ENCODE measurements at regions not wholly inside any gene's neighbourhood (a gene's known extent, or its start where the extent isn't known, plus 50 kb on each side); places are given as distances from the start of the nearest gene placed in this dataset.

DNA sequence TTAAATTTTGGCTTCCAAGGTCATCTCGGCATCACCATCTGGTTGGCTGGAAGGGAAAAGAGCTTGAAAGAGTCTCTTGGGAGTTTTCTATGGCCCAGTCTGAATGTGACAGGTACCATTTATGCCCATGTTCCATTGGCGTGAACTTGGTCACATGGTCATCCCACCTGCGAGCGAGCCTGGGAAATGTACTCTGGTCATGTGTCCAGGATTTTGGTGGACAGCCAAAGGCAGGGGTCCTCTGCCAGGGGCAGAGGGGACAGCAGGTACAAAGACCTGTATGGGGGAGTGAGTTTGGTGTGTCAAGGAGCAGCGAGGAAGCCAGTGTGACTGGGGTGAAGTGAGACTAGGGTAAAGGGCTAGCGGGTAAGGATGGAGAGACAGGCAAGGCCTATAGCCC is 112.6 kb downstream of the CDC5L start:
- Mint-ChIP-seq H3K27ac (no peak overlapping the region), H3K9me3 (peaks cover 20% of the 10 kb centered on the region), H3K36me3 (no peaks in the 10 kb centered on the region), H3K4me3 (no peak overlapping the region), H3K27me3 (ENCODE audit: low read depth) (no peaks in the 10 kb centered on the region; the same call in 1 of the 2 replicates), H3K4me1 (peaks cover 19% of the 10 kb centered on the region)
- ChIA-PET CTCF (interaction anchor here (3.9 kb wide), 1 partner anchor 24 kb away, joined by 14 read pairs; no protein-coding TSS in a partner anchor), POLR2A (no interaction called here)
- TF ChIP-seq TEAD4 (CRISPR knock-in tag; IDR thresholded peaks at IDR 0.05) (no peak), GTF2I (CRISPR knock-in tag; conservative IDR thresholded peaks at IDR 0.05) (no peak), ZNF512 (CRISPR knock-in tag; IDR thresholded peaks at IDR 0.05; ENCODE audit: borderline replicate concordance) (no peak), IRF2 (CRISPR knock-in tag; IDR thresholded peaks at IDR 0.05; ENCODE audit: borderline replicate concordance, low read depth) (no peak)
- TF ChIP-seq, protein P1, sequence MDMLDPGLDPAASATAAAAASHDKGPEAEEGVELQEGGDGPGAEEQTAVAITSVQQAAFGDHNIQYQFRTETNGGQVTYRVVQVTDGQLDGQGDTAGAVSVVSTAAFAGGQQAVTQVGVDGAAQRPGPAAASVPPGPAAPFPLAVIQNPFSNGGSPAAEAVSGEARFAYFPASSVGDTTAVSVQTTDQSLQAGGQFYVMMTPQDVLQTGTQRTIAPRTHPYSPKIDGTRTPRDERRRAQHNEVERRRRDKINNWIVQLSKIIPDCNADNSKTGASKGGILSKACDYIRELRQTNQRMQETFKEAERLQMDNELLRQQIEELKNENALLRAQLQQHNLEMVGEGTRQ (CRISPR knock-in tag; IDR thresholded peaks at IDR 0.05): no peak
- TF ChIP-seq, protein P2, sequence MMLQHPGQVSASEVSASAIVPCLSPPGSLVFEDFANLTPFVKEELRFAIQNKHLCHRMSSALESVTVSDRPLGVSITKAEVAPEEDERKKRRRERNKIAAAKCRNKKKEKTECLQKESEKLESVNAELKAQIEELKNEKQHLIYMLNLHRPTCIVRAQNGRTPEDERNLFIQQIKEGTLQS (CRISPR knock-in tag; conservative IDR thresholded peaks at IDR 0.05): no peak
- no peak for DNase-seq (ENCODE audit: low spot score)
- no peak for ATAC-seq

DNA sequence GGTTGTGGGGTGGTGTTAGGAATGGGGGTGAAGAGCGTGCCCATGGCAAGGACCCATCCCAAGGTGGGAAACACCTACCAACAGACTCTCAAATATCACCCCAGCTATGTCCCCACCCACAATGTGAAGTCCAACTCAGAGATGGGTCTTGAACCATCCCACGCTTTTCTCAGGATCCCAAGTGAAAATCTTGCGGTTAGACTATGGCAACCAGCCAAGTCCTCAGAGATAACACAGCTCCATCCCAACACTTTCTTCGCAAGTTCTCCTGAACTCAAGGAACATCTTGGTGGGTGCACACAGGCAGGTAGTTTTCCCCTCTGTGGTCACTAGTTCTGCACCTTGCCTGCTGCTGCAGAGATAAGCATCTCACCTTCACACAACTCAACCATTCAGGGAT is 116.0 kb downstream of the CDC5L start:
- Mint-ChIP-seq H3K27ac (no peak overlapping the region), H3K4me3 (no peak overlapping the region), H3K36me3 (no peaks in the 10 kb centered on the region), H3K27me3 (ENCODE audit: low read depth) (no peaks in the 10 kb centered on the region; the same call in 1 of the 2 replicates), H3K4me1 (peaks cover 16% of the 10 kb centered on the region), H3K9me3 (peaks cover 20% of the 10 kb centered on the region)
- TF ChIP-seq IRF2 (CRISPR knock-in tag; IDR thresholded peaks at IDR 0.05; ENCODE audit: borderline replicate concordance, low read depth) (no peak), MYBL2 (CRISPR knock-in tag; IDR thresholded peaks at IDR 0.05) (no peak), ZNF263 (CRISPR knock-in tag; IDR thresholded peaks at IDR 0.05; ENCODE audit: low read depth) (no peak), STAT6 (CRISPR knock-in tag; conservative IDR thresholded peaks at IDR 0.05; ENCODE audit: low read depth) (no peak), JAZF1 (CRISPR knock-in tag; IDR thresholded peaks at IDR 0.05) (no peak)
- CTCF ChIA-PET: no interaction called here
- DNase-seq (ENCODE audit: low spot score) (no peak), ATAC-seq (no peak)
- POLR2A ChIA-PET: no interaction called here

DNA sequence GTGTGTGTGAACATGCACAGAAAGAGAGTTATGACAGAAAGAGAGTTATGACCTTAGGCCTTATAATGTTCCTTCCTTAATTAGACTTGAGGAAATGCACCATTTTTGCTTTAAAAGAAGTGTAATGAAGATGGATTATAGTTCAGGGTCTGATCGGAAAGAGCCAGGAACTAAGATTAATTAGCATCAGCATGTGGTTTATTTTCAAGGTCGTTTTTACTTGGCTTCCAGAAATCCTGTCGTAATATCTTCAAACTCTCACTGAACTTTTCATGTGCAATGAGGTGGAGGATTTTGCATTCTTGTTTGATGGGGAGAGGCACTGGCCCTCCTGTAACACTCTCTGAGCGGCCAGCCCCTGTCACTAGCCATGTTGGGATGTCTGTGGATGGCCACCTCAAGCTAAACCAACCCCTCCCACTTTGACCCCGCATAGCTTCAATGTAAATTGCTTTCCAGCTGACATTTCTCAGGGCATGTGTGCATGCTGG is 116.8 kb downstream of the CDC5L start:
- no peak overlapping the region for H3K27ac Mint-ChIP-seq
- H3K9me3 Mint-ChIP-seq: peaks cover 20% of the 10 kb centered on the region
- ATAC-seq (no peak), DNase-seq (ENCODE audit: low spot score) (no peak)
- peaks cover 7% of the 10 kb centered on the region for H3K4me1 Mint-ChIP-seq
- ChIA-PET POLR2A (no interaction called here), CTCF (interaction anchor here (1.0 kb wide), 1 partner anchor 29 kb away, joined by 5 read pairs; no protein-coding TSS in a partner anchor)
- H3K36me3 Mint-ChIP-seq: no peaks in the 10 kb centered on the region
- H3K27me3 Mint-ChIP-seq (ENCODE audit: low read depth): no peaks in the 10 kb centered on the region; the same call in 1 of the 2 replicates
- no peak overlapping the region for H3K4me3 Mint-ChIP-seq
- no peak for TF ChIP-seq MXD4 (CRISPR knock-in tag; IDR thresholded peaks at IDR 0.05; ENCODE audit: borderline replicate concordance)
- no peak for TF ChIP-seq IRF2 (CRISPR knock-in tag; IDR thresholded peaks at IDR 0.05; ENCODE audit: borderline replicate concordance, low read depth)
- TF ChIP-seq, protein P3, sequence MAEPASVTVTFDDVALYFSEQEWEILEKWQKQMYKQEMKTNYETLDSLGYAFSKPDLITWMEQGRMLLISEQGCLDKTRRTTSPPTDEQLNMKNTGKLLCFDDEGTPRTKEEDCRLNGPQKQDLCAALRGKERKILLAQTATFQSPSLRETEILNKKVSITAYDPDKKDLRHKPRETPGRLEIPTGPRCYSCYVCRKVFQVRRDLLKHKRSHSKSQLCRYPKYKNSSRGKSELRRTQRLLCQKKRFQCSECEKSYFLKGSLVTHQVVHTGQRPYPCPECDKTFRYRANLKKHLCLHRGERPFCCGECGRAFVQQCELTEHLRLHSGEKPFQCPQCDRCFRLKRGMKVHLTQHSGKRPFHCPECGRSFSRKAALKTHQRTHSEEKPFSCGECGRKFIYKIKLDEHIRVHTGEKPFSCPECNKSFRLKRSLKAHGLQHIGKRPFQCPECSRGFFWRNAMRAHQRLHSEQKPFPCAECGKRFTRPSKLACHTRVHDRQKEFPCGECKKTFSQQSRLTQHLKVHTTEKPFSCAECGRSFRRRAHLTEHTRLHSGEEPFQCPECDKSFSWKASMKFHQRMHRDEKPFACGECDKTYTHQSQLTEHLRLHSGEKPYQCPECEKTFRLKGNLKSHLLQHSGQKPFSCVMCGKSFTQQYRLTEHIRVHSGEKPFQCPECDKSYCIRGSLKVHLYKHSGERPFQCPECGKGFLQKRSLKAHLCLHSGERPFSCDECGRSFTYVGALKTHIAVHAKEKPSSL (CRISPR knock-in tag; conservative IDR thresholded peaks at IDR 0.05): no peak
- TF ChIP-seq AR (CRISPR knock-in tag; IDR thresholded peaks at IDR 0.05): no peak
- TF ChIP-seq KAT7 (CRISPR knock-in tag; IDR thresholded peaks at IDR 0.05; ENCODE audit: borderline replicate concordance): no peak
- TF ChIP-seq, protein P4, sequence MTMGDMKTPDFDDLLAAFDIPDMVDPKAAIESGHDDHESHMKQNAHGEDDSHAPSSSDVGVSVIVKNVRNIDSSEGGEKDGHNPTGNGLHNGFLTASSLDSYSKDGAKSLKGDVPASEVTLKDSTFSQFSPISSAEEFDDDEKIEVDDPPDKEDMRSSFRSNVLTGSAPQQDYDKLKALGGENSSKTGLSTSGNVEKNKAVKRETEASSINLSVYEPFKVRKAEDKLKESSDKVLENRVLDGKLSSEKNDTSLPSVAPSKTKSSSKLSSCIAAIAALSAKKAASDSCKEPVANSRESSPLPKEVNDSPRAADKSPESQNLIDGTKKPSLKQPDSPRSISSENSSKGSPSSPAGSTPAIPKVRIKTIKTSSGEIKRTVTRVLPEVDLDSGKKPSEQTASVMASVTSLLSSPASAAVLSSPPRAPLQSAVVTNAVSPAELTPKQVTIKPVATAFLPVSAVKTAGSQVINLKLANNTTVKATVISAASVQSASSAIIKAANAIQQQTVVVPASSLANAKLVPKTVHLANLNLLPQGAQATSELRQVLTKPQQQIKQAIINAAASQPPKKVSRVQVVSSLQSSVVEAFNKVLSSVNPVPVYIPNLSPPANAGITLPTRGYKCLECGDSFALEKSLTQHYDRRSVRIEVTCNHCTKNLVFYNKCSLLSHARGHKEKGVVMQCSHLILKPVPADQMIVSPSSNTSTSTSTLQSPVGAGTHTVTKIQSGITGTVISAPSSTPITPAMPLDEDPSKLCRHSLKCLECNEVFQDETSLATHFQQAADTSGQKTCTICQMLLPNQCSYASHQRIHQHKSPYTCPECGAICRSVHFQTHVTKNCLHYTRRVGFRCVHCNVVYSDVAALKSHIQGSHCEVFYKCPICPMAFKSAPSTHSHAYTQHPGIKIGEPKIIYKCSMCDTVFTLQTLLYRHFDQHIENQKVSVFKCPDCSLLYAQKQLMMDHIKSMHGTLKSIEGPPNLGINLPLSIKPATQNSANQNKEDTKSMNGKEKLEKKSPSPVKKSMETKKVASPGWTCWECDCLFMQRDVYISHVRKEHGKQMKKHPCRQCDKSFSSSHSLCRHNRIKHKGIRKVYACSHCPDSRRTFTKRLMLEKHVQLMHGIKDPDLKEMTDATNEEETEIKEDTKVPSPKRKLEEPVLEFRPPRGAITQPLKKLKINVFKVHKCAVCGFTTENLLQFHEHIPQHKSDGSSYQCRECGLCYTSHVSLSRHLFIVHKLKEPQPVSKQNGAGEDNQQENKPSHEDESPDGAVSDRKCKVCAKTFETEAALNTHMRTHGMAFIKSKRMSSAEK (CRISPR knock-in tag; IDR thresholded peaks at IDR 0.05; ENCODE audit: borderline replicate concordance): no peak
- no peak for TF ChIP-seq ZBTB21 (CRISPR knock-in tag; IDR thresholded peaks at IDR 0.05; ENCODE audit: borderline replicate concordance)
